Panc1 (cell line): ENCODE measurements at regions not wholly inside any gene's neighbourhood (a gene's known extent, or its start where the extent isn't known, plus 50 kb on each side); places are given as distances from the start of the nearest gene placed in this dataset.

Source experiments
- ATAC-seq: fragments of 200-7000 bp; cut with Tn5 transposase; 2 replicates; pipeline ENCODE4 v1.9.1; 2020; ENCODE audit warnings: mild to moderate bottlenecking, moderate library complexity
- BruUV-seq: library from RNA; stranded (reverse); fragments of 400-500 nt; replicated peaks from 2 replicates; lab custom pipeline; 2021; lab: Mats Ljungman, UMichigan
- CTCF ChIA-PET: fragments of 300-600 bp; sonication (Branson Sonifier 250); formaldehyde crosslinking; loops from one replicate; lab custom pipeline; 2022; ENCODE audit warnings: antibody characterized with exemption; lab: Charles Lee
- POLR2A ChIA-PET: fragments of 300-600 bp; sonication (Branson Sonifier 250); formaldehyde crosslinking; loops from one replicate; lab custom pipeline; 2022; ENCODE audit warnings: antibody characterized with exemption; lab: Charles Lee
- DNase-seq: peaks from one replicate; pipeline ENCODE4 v3.0.0-alpha.2; 2010; ENCODE audit warnings: low read depth, low spot score
- H3K27ac ChIP-seq: 2 replicates; pipeline ENCODE4 v1.5.1; 2011; ENCODE audit warnings: mild to moderate bottlenecking, low read length, inconsistent platforms
- H3K27me3 ChIP-seq: fragments of 200-500 bp; sonication (Bioruptor generic); 2 replicates; pipeline ENCODE4 v1.6.0; 2014; ENCODE audit warnings: low read length, inconsistent platforms; ENCODE audit not compliant: control insufficient read depth, insufficient read depth
- H3K36me3 ChIP-seq: fragments of 200-500 bp; sonication (Bioruptor generic); 2 replicates; pipeline ENCODE4 v1.5.1; 2014; ENCODE audit warnings: inconsistent platforms, mild to moderate bottlenecking, low read length, moderate library complexity; ENCODE audit not compliant: control insufficient read depth, insufficient read depth
- H3K4me1 ChIP-seq: 2 replicates; pipeline ENCODE4 v1.5.1; 2011; ENCODE audit warnings: inconsistent platforms, mild to moderate bottlenecking, low read length, moderate library complexity; ENCODE audit not compliant: control insufficient read depth, insufficient read depth
- H3K4me3 ChIP-seq, 2 experiments: 2 replicates each; pipeline ENCODE4 v1.5.1; 2011 to 2012; ENCODE audit warnings: low read depth in 2 of 2, low read length in 2 of 2, mild to moderate bottlenecking in 2 of 2, inconsistent platforms in 1 of 2, moderate library complexity in 1 of 2
- H3K9me3 ChIP-seq: fragments of 200-500 bp; sonication (Bioruptor generic); 2 replicates; pipeline ENCODE4 v1.5.1; 2014; ENCODE audit warnings: low read depth, mild to moderate bottlenecking, inconsistent platforms, low read length, moderate library complexity; ENCODE audit not compliant: control insufficient read depth, insufficient read depth
- POLR2AphosphoS5 ChIP-seq: IDR thresholded peaks from 2 replicates; pipeline ENCODE4 v1.6.1; 2012; ENCODE audit warnings: mild to moderate bottlenecking, low read depth, low read length, moderate library complexity
- SIN3A ChIP-seq: IDR thresholded peaks from 2 replicates; pipeline ENCODE4 v1.6.1; 2012; ENCODE audit warnings: low read depth, mild to moderate bottlenecking, low read length, moderate library complexity, borderline replicate concordance; ENCODE audit not compliant: insufficient read depth
- TCF7L2 ChIP-seq: IDR thresholded peaks from 2 replicates; pipeline ENCODE4 v1.6.1; 2011; ENCODE audit warnings: mild to moderate bottlenecking, low read depth, low read length, inconsistent platforms
- in situ Hi-C: cut with HindIII; loops from 2 replicates; pipeline ENCODE4 v1.10.0; 2016; ENCODE audit warnings: low sequenced_read_pairs, low pct_unique_long_range_greater_than_20kb
- intact Hi-C: fragments of 100-400 bp; cut with micrococcal nuclease; formaldehyde crosslinking; loops from one replicate; pipeline ENCODE4 v1.10.0; 2022; ENCODE audit not compliant: unreplicated experiment
- TF ChIP-seq, protein P1 (sequence below), 2 experiments: IDR thresholded peaks; 2 replicates each; pipeline ENCODE4 v1.6.1; 2011 to 2012; ENCODE audit warnings: low read depth in 2 of 2, control low read depth in 1 of 2, low read length in 1 of 2, mild to moderate bottlenecking in 1 of 2, moderate library complexity in 1 of 2; ENCODE audit not compliant: insufficient read depth in 1 of 2
- TF ChIP-seq, protein P2 (sequence below): fragments of 450-650 bp; IDR thresholded peaks from 2 replicates; pipeline ENCODE4 v1.5.1; 2017; ENCODE audit warnings: mild to moderate bottlenecking

DNA sequence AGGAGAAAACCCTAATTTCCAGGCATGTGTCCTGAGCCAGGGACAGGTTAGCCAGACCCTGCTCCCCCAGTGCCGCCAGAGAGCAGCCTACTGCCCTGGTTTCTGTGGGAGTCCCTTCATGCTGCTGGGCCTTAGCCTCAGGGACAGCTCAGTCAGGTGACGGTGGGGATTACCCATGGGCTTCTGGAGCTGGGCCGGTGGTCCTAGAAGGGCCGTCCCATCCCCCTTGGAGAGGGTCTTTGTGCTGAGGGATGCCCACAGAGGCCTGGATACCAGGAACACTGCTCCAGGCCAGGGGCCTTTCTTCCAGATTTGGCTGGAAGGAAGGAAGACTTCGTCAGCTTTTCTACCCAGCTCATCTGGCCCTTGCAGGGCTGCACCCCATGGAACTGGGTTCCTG, 71.4 kb upstream of the ZNF722 start:
- no peak for ATAC-seq
- in situ Hi-C loops (no loop called here), intact Hi-C loops (no loop called here)
- peak overlapping the region; percentile 89 for H3K27ac ChIP-seq
- H3K36me3 ChIP-seq = no peaks in the 10 kb centered on the region
- H3K27me3 ChIP-seq = no peaks in the 10 kb centered on the region
- peaks cover 12% of the 10 kb centered on the region; the same call in 1 of the 2 replicates for H3K9me3 ChIP-seq
- DNase-seq = no peak
- POLR2A ChIA-PET = no interaction called here
- peak overlapping the region; percentile 62 for H3K4me3 ChIP-seq
- TF ChIP-seq, protein P1, sequence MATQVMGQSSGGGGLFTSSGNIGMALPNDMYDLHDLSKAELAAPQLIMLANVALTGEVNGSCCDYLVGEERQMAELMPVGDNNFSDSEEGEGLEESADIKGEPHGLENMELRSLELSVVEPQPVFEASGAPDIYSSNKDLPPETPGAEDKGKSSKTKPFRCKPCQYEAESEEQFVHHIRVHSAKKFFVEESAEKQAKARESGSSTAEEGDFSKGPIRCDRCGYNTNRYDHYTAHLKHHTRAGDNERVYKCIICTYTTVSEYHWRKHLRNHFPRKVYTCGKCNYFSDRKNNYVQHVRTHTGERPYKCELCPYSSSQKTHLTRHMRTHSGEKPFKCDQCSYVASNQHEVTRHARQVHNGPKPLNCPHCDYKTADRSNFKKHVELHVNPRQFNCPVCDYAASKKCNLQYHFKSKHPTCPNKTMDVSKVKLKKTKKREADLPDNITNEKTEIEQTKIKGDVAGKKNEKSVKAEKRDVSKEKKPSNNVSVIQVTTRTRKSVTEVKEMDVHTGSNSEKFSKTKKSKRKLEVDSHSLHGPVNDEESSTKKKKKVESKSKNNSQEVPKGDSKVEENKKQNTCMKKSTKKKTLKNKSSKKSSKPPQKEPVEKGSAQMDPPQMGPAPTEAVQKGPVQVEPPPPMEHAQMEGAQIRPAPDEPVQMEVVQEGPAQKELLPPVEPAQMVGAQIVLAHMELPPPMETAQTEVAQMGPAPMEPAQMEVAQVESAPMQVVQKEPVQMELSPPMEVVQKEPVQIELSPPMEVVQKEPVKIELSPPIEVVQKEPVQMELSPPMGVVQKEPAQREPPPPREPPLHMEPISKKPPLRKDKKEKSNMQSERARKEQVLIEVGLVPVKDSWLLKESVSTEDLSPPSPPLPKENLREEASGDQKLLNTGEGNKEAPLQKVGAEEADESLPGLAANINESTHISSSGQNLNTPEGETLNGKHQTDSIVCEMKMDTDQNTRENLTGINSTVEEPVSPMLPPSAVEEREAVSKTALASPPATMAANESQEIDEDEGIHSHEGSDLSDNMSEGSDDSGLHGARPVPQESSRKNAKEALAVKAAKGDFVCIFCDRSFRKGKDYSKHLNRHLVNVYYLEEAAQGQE (IDR thresholded peaks at IDR 0.05; ENCODE audit: insufficient read depth in 1 of 2, low read depth in 2 of 2, low read length in 1 of 2) = no peak
- no peak for TF ChIP-seq TCF7L2
- TF ChIP-seq, protein P2, sequence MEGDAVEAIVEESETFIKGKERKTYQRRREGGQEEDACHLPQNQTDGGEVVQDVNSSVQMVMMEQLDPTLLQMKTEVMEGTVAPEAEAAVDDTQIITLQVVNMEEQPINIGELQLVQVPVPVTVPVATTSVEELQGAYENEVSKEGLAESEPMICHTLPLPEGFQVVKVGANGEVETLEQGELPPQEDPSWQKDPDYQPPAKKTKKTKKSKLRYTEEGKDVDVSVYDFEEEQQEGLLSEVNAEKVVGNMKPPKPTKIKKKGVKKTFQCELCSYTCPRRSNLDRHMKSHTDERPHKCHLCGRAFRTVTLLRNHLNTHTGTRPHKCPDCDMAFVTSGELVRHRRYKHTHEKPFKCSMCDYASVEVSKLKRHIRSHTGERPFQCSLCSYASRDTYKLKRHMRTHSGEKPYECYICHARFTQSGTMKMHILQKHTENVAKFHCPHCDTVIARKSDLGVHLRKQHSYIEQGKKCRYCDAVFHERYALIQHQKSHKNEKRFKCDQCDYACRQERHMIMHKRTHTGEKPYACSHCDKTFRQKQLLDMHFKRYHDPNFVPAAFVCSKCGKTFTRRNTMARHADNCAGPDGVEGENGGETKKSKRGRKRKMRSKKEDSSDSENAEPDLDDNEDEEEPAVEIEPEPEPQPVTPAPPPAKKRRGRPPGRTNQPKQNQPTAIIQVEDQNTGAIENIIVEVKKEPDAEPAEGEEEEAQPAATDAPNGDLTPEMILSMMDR = no peak
- no TSS peak for BruUV-seq
- CTCF ChIA-PET = no interaction called here
- H3K4me1 ChIP-seq = no peaks in the 10 kb centered on the region

DNA sequence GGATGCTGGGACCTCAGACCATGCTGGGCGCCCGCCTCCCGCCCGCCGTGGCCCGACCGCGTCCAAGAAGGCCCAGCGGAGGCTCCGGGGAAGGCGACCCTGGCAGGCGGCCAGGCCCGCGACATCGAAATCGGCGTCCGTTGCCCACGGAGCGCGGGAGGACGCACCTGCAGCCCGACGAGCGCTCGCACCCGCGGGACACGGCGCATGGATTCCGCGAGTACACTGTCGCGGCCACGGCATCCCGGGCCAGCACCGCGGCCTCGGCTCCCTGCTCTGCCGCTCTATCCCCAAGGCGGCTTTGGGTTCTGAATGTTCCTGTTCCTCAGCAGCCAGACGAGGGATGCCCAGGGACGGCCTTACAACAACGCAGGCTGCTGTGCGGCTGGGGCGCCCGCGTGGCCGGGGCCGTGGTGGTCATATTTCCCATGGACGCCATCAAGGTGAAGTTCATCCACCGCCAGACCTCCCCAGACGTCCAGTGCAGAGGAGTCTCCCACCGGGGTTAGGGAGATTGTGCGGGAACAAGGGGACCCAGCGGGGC, 67.5 kb upstream of the ZNF722 start:
- H3K9me3 ChIP-seq = peaks cover 9% of the 10 kb centered on the region; the same call in 1 of the 2 replicates
- CTCF ChIA-PET = no interaction called here
- BruUV-seq = no TSS peak

More for the DNA sequence above, 67.5 kb upstream of the ZNF722 start:
- TF ChIP-seq, protein P1 (IDR thresholded peaks at IDR 0.05; ENCODE audit: insufficient read depth in 1 of 2, low read depth in 2 of 2, low read length in 1 of 2) = no peak
- TF ChIP-seq POLR2AphosphoS5 (no peak), SIN3A (no peak), TCF7L2 (no peak)
- TF ChIP-seq, protein P2 = no peak
- DNase-seq (no peak), ATAC-seq (no peak)
- Histone ChIP-seq H3K4me1 (no peaks in the 10 kb centered on the region), H3K4me3 (no peak overlapping the region), H3K27me3 (no peaks in the 10 kb centered on the region), H3K36me3 (no peaks in the 10 kb centered on the region), H3K27ac (no peak overlapping the region)
- in situ Hi-C loops = no loop called here
- intact Hi-C loops = no loop called here
- POLR2A ChIA-PET = no interaction called here
